OCI-LY3 (cell line): ENCODE measurements at regions not wholly inside any gene's neighbourhood (a gene's known extent, or its start where the extent isn't known, plus 50 kb on each side); places are given as distances from the start of the nearest gene placed in this dataset.

ENCODE experiments used
- EZH2phosphoT487 ChIP-seq: fragments of 200-600 bp; shearing (Covaris generic); IDR thresholded peaks from 2 replicates; pipeline ENCODE4 v1.6.1; 2018; ENCODE audit warnings: antibody characterized with exemption, mixed run types, low read depth
- TF ChIP-seq, protein P1 (sequence below): fragments of 200-600, 300-600 bp; sonication (generic); IDR thresholded peaks from 2 replicates; pipeline ENCODE4 v1.5.1; 2014; ENCODE audit warnings: antibody characterized with exemption, low read length, low read depth

DNA sequence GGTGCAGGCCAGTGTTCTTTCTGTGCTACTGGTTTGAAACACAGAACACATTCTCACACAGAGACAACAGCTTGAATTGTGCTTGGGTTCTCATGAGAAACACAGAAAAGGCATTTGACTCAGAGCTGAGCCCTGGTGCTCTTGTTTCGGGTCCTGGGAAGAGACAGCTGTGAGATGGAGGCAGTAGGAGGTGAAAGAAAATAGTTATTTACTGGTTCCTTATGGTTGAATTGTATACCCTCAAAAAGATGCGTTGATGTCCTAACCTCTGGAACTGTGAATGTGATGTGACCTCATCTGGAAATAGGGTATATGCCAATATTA, 87.1 kb upstream of the RPS6KA2 start:
- TF ChIP-seq, protein P1, sequence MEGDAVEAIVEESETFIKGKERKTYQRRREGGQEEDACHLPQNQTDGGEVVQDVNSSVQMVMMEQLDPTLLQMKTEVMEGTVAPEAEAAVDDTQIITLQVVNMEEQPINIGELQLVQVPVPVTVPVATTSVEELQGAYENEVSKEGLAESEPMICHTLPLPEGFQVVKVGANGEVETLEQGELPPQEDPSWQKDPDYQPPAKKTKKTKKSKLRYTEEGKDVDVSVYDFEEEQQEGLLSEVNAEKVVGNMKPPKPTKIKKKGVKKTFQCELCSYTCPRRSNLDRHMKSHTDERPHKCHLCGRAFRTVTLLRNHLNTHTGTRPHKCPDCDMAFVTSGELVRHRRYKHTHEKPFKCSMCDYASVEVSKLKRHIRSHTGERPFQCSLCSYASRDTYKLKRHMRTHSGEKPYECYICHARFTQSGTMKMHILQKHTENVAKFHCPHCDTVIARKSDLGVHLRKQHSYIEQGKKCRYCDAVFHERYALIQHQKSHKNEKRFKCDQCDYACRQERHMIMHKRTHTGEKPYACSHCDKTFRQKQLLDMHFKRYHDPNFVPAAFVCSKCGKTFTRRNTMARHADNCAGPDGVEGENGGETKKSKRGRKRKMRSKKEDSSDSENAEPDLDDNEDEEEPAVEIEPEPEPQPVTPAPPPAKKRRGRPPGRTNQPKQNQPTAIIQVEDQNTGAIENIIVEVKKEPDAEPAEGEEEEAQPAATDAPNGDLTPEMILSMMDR = no peak
- TF ChIP-seq EZH2phosphoT487 = no peak
